OCI-M1 (cell line): ENCODE measurements at regions not wholly inside any gene's neighbourhood (a gene's known extent, or its start where the extent isn't known, plus 50 kb on each side); places are given as distances from the start of the nearest gene placed in this dataset.
"Not testable (repeated sequence)": the region's sequence is repeated elsewhere in the genome, so short reads cannot be mapped to it uniquely, and the experiment has no call there.

ENCODE experiments used
- DNase-seq: peaks from one replicate; lab custom pipeline; 2025; lab: John Stamatoyannopoulos, UW

DNA sequence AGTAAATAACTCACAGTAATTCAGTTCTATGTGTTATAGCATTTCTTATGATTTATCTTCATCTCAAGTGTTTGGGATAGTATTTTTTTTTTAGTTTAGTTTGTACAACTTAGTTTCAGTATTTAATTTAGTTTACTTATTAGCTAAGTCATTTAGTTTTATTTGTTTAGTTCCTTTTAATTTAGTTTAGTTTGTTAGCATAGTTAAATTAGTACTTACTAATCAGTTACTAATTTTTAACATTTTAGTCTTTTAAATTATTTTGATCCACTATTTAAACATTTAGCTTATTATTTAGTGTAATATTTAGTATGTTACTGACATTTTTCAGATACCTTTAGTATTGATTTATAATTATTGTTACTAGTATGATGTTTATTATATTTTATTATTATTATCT lies 85.2 kb upstream of the SIPA1L2 start:
- DNase-seq: no peak

DNA sequence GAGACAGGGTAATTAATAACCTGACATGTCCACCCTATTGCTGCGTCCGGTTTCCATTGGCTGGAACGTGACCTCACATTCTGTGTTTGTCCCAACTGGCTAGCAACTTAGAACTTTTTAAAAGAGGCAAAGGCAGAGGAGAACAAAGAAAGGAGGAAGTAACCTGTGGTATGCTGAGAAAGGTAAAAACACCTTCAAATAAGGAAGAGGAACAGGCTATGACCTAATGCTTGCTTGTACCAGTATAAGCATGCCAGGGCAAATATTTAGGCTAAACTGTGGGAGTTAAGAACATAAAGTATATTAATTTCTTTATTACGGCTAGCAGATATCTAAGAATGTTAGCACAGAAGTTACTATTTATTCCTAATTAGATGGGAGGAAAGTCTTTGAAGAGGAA lies 87.3 kb upstream of the MAP10 start:
- DNase-seq: not testable (repeated sequence)

DNA sequence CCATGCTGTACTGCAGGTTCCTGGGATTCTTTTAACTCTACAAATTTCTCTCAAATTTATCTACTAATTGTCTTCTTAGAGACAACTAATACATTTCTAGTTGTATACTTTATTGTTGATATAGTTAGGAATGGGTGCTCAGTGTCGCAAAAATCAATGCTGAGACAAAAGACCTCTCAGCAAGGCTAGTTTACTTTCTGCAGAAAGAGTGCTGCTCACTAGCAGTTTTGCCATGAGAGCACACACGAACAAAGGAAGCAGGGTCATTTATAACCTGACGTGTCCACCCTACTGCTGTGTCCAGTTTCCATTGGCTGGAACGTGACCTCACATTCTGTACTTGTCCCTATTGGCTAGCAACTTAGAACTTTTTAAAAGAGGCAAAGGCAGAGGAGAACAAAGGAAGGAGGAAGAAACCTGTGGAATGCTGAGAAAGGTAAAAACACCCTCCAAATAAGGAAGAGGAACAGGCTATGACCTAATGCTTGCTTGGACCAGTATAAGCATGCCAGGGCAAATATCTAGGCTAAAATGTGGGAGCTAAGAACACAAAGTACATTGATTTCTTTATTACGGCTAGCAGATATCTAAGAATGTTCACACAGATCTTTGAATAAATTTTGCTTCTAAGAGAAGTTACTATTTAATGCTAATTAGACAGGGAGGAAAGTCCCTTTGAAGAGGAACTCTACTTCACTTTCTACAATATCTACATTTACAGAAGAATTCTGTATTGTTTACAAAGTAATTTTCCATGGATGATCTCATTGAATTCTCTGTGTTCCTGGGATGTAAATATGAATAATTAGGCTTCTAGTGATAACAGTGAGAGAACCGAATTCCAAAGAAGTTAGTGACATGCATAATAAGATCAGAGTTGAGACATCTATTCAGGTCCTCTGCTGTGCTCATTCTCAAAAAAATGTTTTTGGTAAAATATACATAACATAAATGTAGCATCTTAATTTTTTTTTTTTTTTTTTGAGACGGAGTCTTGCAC lies 86.0 kb upstream of the MAP10 start:
- no peak for DNase-seq

DNA sequence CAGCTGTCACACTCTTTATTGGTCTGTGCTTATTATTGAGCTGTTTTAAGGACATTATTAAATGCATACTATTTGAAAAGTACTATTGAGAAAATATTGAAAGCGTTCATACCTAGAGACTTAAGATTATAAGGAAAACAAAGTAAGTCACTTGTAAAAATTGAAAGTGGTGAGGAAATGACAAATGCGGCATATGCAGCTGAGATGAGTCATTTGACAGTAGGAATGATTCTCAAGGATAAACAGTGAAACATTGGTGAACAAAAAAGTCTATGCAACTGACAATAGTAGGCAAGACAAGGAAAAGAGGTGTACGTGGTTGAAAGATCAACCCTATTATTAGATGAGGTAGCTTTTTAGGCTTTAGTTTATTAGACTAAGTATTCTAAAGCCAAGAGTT lies 82.6 kb upstream of the MAP10 start:
- DNase-seq: no peak

DNA sequence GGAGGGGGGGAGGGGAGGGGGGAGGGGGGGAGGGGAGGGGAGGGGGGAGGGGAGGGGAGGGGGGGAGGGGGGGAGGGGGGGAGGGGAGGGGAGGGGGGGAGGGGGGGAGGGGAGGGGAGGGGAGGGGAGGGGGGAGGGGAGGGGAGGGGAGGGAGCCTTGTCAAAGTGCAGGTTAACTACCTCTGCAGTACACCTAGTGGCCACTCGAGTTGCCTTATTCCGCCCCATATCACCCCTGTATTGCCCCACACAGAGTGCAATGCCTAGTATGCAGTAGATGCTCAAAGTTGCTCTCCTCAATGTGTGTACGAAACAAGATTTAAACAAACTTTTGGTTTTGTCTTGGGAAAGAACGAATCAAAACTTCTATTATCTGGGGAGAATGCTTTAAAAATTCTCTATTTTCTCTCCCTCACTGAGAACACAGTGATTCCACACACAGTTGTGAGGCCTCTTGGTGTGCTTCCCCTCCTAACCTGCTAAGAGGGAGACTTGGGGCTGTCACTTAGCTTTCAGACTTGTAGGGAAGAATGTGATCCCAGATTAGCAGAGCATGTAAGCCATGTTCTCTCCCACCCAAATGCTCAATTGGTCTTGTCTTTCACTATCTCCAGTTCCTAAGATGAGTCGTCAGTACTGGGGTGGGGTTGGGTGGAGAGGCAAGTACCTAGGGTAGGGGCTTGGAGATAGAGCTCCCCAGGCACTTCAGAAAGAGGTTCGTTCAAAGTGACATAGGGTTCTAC lies 79.7 kb upstream of the MAP10 start:
- DNase-seq: peak; percentile 29

DNA sequence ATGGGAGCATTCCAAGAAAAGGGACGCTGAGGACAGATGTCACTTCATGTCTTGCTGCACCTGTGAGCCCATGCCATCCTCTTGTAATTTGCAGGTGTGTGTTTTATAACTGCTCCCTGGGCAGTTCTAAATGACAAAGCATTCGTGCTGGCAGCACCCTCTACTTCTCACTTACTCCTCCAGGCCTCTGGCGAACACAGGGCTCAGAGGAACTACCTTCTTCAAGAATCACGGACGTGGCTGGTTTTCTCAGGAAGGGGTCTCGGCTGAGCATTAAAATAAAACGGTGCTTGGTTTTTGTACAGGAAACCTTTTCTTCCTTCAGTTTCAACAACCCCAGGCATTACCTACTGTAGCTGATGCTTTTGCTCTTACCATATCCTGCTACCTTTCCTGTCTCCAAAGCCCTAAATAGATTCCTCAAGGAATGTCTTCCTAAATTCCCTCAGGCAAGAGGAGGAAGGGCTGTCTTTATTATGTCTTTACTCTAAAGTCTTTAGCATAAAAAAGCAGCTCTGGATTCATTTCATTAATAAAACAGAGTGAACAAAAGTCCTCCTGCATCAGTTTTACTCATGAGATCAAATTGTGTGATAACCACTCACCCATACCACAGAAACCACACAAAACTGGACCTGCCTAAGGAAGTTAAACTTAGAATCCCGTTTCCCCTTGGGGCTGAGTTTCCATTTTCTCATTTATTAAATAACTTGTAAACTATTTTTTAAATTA lies 79.0 kb upstream of the MAP10 start:
- DNase-seq: peak; percentile 48

DNA sequence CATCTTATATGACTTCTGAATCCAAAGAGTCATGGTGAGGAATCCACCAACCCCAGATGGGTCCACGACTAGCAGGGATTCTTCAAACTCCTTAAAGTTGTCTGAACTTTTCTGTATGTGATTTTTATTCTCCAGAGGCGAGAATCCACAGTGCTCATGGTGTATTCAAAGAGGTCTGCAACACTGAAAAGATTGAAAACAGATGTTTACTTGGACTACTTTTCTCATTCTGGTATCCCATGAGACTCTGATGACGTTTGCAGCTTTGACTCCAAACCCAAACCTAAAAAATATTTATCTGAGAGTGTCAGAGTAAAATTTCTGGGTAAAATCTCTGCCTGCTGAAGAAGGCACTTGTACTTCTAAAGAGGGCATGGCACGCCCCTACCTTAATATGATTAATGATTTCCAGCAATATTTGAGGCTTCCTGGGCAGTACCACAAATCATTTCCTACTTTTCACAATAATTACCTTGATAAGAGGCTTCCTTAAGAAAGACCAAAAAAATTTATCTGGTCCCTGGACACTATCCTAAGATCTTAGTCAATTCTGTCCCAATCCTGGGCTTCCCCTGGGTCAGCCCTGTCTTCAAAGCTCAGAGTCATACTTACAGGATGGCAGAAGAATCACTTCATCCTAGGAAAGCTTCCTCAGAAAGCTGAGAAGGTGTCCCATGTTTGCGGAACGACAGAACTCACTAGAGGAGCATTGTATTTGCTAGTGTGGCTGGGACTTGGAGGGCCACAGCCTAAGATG lies 76.5 kb upstream of the MAP10 start:
- DNase-seq: no peak

DNA sequence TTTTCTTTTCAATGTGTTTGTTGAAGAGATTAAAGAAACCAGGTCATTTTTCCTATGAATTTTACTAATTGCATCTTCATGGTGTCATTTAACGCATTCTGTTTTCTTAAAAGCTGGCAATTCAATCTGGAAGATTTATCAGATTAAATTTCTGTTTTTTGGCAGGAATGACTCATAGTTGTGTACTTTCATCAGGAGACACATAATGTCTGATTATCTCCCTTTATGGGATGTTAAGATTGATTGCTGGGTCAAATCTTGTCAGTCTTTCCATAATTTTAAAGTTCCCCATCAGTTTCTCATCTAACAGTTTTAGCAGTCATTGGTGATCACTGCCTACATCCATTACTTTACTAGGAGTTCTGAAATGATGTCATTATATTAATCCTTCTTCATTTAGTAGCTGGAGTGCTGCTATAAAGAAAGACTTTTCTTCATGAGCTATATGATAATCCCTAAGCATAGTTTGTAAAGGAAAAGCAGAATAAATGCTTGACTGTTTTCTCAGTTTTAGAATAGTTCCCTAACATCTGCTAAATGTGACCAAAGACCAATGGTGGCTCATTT lies 72.8 kb upstream of the MAP10 start:
- DNase-seq: no peak

DNA sequence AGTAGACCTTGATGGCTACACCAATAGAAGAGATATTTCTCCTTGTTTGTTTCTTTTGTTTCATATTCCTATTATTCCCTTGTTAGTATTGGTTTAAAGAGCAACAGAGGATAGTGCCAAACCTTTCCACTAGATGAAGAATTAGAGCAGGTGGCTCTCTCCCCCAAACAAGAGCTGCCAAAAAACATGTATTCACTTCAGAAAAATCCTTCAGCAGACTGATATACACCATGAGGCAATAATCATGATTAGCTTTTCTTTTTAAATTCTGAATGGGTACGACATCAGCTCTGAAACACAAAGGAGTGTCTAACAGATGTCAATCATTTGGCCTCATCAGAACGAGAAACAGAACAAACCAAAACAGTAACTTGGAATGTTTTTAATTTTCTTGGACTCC lies 67.3 kb upstream of the MAP10 start:
- DNase-seq: no peak

DNA sequence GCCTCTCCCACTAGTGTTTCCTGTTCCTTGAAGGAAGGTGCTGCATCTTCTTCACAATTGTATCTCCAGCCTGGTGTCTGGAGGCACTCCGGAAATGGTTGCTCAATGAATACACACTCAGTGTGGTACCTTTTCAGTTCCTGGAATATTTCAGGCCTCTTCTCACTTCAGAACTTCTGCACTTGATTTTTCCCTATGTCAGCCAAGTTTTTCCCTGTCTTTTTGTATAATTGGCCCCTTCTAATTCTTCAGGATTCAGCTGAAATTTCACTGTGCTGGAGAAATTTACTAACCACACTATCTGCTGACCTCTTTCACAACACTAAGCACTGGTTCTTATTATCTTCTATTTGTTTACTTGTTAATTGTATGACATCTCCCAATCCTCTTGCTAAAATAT lies 61.2 kb upstream of the MAP10 start:
- no peak for DNase-seq

DNA sequence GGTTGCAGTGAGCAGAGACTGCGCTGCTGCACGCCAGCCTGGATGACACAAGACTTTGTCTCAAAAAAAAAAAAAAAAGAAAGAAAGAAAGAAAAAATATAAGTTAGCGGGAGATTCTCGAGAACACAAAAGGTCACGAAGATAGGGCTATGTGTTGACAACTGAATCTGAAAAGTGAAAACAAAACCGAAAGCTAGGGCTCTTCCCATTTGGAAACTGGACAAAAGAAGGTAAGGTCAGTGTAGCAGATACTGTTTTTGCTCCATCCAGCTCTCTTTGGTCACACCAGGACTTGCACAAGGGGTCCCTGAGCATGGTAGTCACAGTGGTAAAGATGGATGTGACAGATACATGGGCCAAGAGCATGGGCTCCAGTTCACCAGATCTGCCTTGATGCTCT lies 60.4 kb upstream of the MAP10 start:
- peak; percentile 36 for DNase-seq

DNA sequence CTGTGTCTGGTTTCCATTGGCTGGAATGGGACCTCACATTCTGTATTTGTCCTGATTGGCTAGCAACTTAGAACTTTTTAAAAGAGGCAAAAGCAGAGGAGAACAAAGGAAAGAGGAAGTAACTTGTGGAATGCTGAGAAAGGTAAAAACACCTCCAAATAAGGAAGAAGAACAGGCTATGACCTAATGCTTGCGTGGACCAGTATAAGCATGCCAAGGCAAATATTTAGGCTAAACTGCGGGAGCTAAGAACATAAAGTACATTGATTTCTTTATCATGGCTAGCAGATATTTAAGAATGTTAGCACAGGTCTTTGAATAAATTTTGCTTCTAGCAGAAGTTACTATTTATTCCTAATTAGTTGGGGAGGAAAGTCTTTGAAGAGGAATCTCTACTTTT lies 59.5 kb upstream of the MAP10 start:
- peak; percentile 14 for DNase-seq

DNA sequence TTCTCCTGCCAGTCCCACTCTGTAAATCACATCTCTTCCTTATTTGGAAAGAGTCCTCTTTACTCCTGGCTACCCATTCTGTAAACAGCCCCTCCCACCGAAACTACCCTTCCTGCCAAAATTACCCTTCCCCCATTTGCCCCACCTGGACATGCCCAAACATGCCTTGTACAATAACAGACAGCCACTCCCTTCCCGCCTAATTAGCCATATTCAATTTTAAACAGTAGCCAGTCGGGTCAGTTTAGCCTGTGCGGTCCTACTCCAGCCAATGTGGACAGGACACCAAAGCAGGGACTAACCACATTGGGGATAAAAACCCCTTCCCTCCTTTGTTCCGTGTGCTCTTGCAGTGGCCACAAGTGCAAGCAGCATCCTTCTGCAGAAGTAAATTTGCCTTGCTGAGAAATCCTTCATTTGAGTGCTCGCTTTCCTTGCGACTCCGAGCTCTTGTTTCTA lies 56.3 kb upstream of the MAP10 start:
- no peak for DNase-seq

DNA sequence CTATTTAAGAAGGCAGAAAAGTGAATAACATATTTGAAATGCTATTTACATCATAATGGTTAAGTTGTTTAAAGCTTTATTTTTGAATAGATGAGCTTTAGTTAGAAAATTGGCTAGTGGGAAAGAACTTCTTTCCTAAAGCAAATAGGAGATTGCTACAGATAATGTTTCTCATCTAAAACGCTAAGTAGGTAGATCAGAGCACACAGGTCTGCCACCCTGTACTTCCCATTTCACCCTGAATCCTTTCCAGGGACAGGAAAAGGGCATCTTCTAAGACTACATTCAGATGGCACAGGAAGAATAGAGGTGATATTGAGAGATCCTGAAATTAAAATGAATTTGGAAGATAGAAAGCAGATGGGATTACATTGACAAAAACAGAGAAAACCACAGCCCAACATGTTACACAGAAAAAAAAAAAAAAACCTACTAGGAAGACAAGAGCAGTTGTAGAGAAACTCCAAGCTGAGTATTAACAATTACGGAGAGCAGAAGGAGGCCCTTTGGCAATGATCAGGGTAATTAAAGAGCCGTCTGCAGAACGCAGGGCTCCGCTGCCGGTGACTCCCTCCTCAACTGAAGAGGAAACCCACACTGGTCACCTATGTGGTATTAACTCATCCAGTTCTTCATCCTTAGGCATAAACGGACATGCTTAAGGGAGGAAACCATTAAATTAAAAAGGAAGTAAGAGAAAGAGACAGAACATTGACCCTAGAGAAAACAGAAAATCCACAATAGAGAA lies 53.6 kb upstream of the MAP10 start:
- DNase-seq: no peak

DNA sequence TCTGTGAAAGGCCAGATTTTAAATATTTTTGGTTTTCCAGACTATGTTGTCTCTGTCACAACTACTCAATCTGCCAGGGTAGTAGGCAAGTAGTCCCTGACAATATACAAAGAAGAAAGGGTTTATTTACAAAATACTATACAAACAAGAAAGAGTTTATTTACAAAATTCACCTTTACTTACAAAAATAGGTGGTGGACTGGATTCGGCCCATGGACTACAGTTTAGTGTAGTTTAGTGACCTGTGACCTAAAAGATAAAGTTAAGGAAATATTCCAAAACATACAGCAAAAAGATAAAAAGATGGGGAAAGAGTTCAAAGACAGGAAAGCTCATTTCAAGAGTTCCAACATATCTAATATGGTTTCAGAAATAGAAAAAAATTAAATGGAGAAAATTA lies 52.9 kb upstream of the MAP10 start:
- no peak for DNase-seq

DNA sequence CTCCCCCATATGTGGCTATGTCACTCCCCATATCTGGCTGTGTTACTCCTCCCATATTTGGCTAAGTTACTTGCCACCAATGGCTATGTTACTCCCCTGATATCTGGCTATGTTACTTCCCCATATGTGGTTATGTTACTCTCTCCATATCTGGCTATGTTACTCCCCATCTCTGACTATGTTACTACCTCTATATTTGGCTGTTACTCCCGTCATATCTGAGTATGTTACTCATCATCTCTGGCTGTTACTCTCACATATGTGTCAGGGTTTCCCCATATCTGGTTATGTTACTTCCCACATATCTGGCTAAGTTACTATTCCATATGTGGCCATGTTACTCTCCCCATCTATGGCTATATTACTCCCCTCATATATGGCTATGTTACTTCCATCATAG lies 50.3 kb upstream of the MAP10 start:
- DNase-seq: peak; percentile 9
